ENCODE measurements at regions not wholly inside any gene's neighbourhood (a gene's known extent, or its start where the extent isn't known, plus 50 kb on each side); places are given as distances from the start of the nearest gene placed in this dataset.
"Not testable (repeated sequence)": the region's sequence is repeated elsewhere in the genome, so short reads cannot be mapped to it uniquely, and the experiment has no call there.

DNA sequence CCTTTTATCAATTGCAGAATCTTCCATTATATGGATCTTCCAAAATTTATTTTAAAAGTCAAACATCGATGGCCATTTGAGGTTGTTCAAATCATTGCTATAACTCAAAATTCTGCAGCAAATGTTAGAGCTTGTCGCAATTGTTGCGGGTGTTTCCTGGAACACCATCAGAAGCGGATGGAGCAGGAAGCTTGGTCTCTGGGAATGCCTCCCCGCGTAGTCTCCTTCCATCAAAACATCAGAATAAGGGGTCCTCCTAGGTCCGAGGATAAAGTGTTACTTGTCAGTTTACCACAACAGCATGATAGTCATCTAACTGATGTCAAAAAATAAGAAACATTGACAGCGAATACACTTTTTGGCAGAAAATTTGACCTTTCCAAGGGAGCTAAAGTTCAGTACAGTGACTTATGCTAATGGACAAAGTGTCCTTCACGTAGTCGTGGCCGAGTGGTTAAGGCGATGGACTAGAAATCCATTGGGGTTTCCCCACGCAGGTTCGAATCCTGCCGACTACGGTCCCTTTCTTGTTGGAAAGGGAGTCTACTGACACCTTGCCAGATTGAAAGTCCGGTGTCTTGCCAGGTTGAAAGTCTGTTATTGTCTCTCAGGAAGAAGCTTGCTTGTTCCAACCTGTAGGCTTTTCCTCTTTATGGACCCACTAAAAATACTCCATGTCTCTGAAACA lies 59.0 kb upstream of the ZNF184 start:
- no peaks in the 10 kb centered on the region for H3K79me2 ChIP-seq (ENCODE audit: control insufficient read depth, insufficient read depth, low read length)
- H4K20me1 ChIP-seq (replicated peaks; ENCODE audit: control insufficient read depth, extremely low read depth, insufficient read depth, low read length), result no peaks in the 10 kb centered on the region
- ChIA-PET POLR2A (interaction anchor here (0.7 kb wide), 1 partner anchor 401 kb away, joined by 4 read pairs; no protein-coding TSS in a partner anchor), CTCF (interaction anchor here (2.0 kb wide), 1 partner anchor 13 kb away, joined by 6 read pairs; no protein-coding TSS in a partner anchor)
- no peak overlapping the region for H3K4me3 ChIP-seq (replicated peaks in 1 of 3; ENCODE audit: insufficient read depth in 1 of 3, low read depth in 1 of 3, low read length in 3 of 3)
- H3K9ac ChIP-seq (replicated peaks; ENCODE audit: extremely low read depth, insufficient read depth, low read length), result no peak overlapping the region
- DNase-seq (ENCODE audit: low read depth, low spot score) (no peak), FAIRE-seq (no peak)
- intact Hi-C loops (cut with micrococcal nuclease), result no loop called here
- no peaks in the 10 kb centered on the region for H3K9me3 ChIP-seq (replicated peaks; ENCODE audit: control insufficient read depth, insufficient read depth, low read length)
- H2AFZ ChIP-seq (ENCODE audit: low read depth, low read length), result no peak overlapping the region
- dilution Hi-C loops (cut with MboI; ENCODE audit: extremely low pct_ligation_motif_present, low sequenced_read_pairs), result no loop called here
- no TSS peak for BruUV-seq (replicated peaks)
- TF ChIP-seq GATA2 (IDR thresholded peaks at IDR 0.05; ENCODE audit: insufficient read depth, insufficient read length, low read depth, low read length), result no peak
- TF ChIP-seq JUN (IDR thresholded peaks at IDR 0.05; ENCODE audit: borderline replicate concordance, insufficient read depth, insufficient read length, low read depth), result no peak
- no peak for TF ChIP-seq POLR2AphosphoS5 (IDR thresholded peaks at IDR 0.05; ENCODE audit: insufficient read depth, low read depth, low read length)
- TF ChIP-seq, protein P1, sequence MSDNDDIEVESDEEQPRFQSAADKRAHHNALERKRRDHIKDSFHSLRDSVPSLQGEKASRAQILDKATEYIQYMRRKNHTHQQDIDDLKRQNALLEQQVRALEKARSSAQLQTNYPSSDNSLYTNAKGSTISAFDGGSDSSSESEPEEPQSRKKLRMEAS (IDR thresholded peaks at IDR 0.05; ENCODE audit: insufficient read depth, insufficient read length), result no peak
- TF ChIP-seq, protein P2, sequence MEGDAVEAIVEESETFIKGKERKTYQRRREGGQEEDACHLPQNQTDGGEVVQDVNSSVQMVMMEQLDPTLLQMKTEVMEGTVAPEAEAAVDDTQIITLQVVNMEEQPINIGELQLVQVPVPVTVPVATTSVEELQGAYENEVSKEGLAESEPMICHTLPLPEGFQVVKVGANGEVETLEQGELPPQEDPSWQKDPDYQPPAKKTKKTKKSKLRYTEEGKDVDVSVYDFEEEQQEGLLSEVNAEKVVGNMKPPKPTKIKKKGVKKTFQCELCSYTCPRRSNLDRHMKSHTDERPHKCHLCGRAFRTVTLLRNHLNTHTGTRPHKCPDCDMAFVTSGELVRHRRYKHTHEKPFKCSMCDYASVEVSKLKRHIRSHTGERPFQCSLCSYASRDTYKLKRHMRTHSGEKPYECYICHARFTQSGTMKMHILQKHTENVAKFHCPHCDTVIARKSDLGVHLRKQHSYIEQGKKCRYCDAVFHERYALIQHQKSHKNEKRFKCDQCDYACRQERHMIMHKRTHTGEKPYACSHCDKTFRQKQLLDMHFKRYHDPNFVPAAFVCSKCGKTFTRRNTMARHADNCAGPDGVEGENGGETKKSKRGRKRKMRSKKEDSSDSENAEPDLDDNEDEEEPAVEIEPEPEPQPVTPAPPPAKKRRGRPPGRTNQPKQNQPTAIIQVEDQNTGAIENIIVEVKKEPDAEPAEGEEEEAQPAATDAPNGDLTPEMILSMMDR (IDR thresholded peaks at IDR 0.05; ENCODE audit: extremely low read depth in 1 of 2, insufficient read depth in 1 of 2, low read depth in 1 of 2, low read length in 2 of 2), result no peak
- TF ChIP-seq MYC (IDR thresholded peaks at IDR 0.05; ENCODE audit: low read depth, low read length), result no peak
- no peak for TF ChIP-seq EZH2 (IDR thresholded peaks at IDR 0.05; ENCODE audit: borderline replicate concordance, low read depth, low read length, severe bottlenecking)
- TF ChIP-seq FOS (IDR thresholded peaks at IDR 0.05; ENCODE audit: borderline replicate concordance, insufficient read depth, low read length), result no peak
- no peak for TF ChIP-seq POLR2A (IDR thresholded peaks at IDR 0.05; ENCODE audit: low read depth, low read length)
- no peaks in the 10 kb centered on the region for H3K36me3 ChIP-seq (ENCODE audit: control insufficient read depth in 2 of 2, extremely low read depth in 1 of 2, insufficient read depth in 2 of 2, low read length in 2 of 2)
- H3K4me1 ChIP-seq (ENCODE audit: control insufficient read depth, extremely low read depth, insufficient read depth, low read length), result no peaks in the 10 kb centered on the region
- H3K27me3 ChIP-seq (ENCODE audit: control insufficient read depth in 2 of 2, insufficient read depth in 2 of 2, low read length in 2 of 2), result peaks cover 0 to 2% of the 10 kb centered on the region in 2 experiments
- H3K27ac ChIP-seq (ENCODE audit: insufficient read depth, low read depth, low read length), result no peak overlapping the region
- H3K4me2 ChIP-seq (ENCODE audit: insufficient read depth, low read length), result no peak overlapping the region
- no peaks in the 10 kb centered on the region for H3K9me1 ChIP-seq (replicated peaks; ENCODE audit: control insufficient read depth, extremely low read depth, insufficient read depth, low read length)

DNA sequence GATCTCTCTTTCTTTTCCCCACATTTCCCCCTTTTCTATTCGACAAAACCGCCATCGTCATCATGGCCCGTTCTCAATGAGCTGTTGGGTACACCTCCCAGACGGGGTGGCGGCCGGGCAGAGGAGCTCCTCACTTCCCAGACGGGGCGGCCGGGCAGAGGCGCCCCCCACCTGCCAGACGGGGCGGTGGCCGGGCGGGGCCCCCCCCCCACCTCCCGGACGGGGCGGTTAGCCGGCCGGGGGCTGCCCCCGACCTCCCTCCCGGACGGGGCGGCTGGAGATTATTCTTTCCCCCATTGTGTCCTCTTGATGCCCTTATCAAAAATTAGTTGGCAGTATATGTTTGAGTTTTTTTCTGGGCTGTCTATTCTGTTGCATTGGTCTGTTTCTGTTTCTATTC lies 56.9 kb upstream of the ZNF184 start:
- BruUV-seq (replicated peaks); H3K9me1 ChIP-seq (replicated peaks; ENCODE audit: control insufficient read depth, extremely low read depth, insufficient read depth, low read length); POLR2A ChIA-PET; H3K4me1 ChIP-seq (ENCODE audit: control insufficient read depth, extremely low read depth, insufficient read depth, low read length); H3K36me3 ChIP-seq (ENCODE audit: control insufficient read depth in 2 of 2, extremely low read depth in 1 of 2, insufficient read depth in 2 of 2, low read length in 2 of 2); H3K79me2 ChIP-seq (ENCODE audit: control insufficient read depth, insufficient read depth, low read length); H3K27ac ChIP-seq (ENCODE audit: insufficient read depth, low read depth, low read length); DNase-seq (ENCODE audit: low read depth, low spot score); H2AFZ ChIP-seq (ENCODE audit: low read depth, low read length); H3K27me3 ChIP-seq (ENCODE audit: control insufficient read depth in 2 of 2, insufficient read depth in 2 of 2, low read length in 2 of 2); H3K4me2 ChIP-seq (ENCODE audit: insufficient read depth, low read length); dilution Hi-C loops (cut with MboI; ENCODE audit: extremely low pct_ligation_motif_present, low sequenced_read_pairs); H3K4me3 ChIP-seq (replicated peaks in 1 of 3; ENCODE audit: insufficient read depth in 1 of 3, low read depth in 1 of 3, low read length in 3 of 3); H3K9me3 ChIP-seq (replicated peaks; ENCODE audit: control insufficient read depth, insufficient read depth, low read length); H3K9ac ChIP-seq (replicated peaks; ENCODE audit: extremely low read depth, insufficient read depth, low read length); H4K20me1 ChIP-seq (replicated peaks; ENCODE audit: control insufficient read depth, extremely low read depth, insufficient read depth, low read length); FAIRE-seq; CTCF ChIA-PET; intact Hi-C loops (cut with micrococcal nuclease): not testable (repeated sequence)

All from endothelial cell of umbilical vein (primary cell).